Psoas muscle (tissue), 7 donors: ENCODE measurements at regions not wholly inside any gene's neighbourhood (a gene's known extent, or its start where the extent isn't known, plus 50 kb on each side); places are given as distances from the start of the nearest gene placed in this dataset.

Experiments
- ATAC-seq, 4 donors: fragments of 200-7000 bp; cut with Tn5 transposase; one replicate each; pipeline ENCODE4 v1.9.1; 2020; ENCODE audit warnings: moderate library complexity in 3 of 4, mild to moderate bottlenecking in 2 of 4
- DNase-seq, 2 donors: peaks; one replicate each; pipeline ENCODE4 v3.0.0-alpha.2; 2020
- H3K27ac ChIP-seq: fragments of 200-600 bp; one replicate; pipeline ENCODE4 v1.8.0; 2022
- H3K27me3 ChIP-seq, 3 donors: fragments of 200-600 bp in 1 of 3; one replicate each; pipeline versions ENCODE4 v1.6.1 to v1.8.0; 2013 to 2022; ENCODE audit warnings: low read length in 2 of 3, mild to moderate bottlenecking in 2 of 3, moderate library complexity in 1 of 3; ENCODE audit not compliant: insufficient read depth in 3 of 3
- H3K36me3 ChIP-seq, 2 donors: fragments of 200-600 bp in 1 of 2; one replicate each; pipeline versions ENCODE4 v1.6.1 to v1.8.0; 2013 to 2022; ENCODE audit warnings: low read depth in 1 of 2, mild to moderate bottlenecking in 1 of 2, moderate library complexity in 1 of 2; ENCODE audit not compliant: insufficient read depth in 1 of 2
- H3K4me1 ChIP-seq: fragments of 200-600 bp; one replicate; pipeline ENCODE4 v1.8.0; 2022
- H3K4me3 ChIP-seq: fragments of 200-600 bp; one replicate; pipeline ENCODE4 v1.8.0; 2022; ENCODE audit warnings: mild to moderate bottlenecking
- H3K9me3 ChIP-seq: fragments of 200-600 bp; one replicate; pipeline ENCODE4 v1.8.0; 2022
- CTCF ChIP-seq: fragments of 200-600 bp; IDR thresholded peaks from one replicate; pipeline ENCODE4 v1.8.0; 2022; ENCODE audit warnings: antibody characterized with exemption
- WGBS, 3 donors: extraction: QIAGEN DNeasy Blood & Tissue Kit; methylation state at CpG; one replicate each; pipeline versions ENCODE4 v1.1.6 to v1.1.7; 2013; 5-methylcytosine and 5-hydroxymethylcytosine counted together
- intact Hi-C, 2 donors: fragments of 100-400 bp; cut with DNase I; formaldehyde crosslinking; loops; one replicate each; pipeline versions ENCODE4 v1.11.0 to v1.14.2; 2022
- donor health status: healthy with polysubstance abuse.
- donor health status: DM: no; HTN: no; CAD: no; lungs with moderate emphysema.
- donor health status: Bipolar disorder and iron deficiency.
- donor health status: healthy.
- donor health status: DM: yes; HTN: yes; CAD: no.
- donor health status: DM: no; HTN: no; CAD: no.
- donor health status: DM: yes; HTN: yes; CAD: no.

- H3K36me3 ChIP-seq, result no peaks in the 10 kb centered on the region
- DNase-seq, result no peak
- H3K4me1 ChIP-seq, result no peaks in the 10 kb centered on the region
- H3K4me3 ChIP-seq, result no peak overlapping the region
- ATAC-seq, result no peak
- H3K27ac ChIP-seq, result no peak overlapping the region
- TF ChIP-seq CTCF, result no peak
- WGBS, 3 donors, result 76 to 79% (median 78%) methylated on average over 4 of the region's 4 CpGs
- intact Hi-C loops, result no loop called here
- H3K27me3 ChIP-seq, result no peaks in the 10 kb centered on the region
- no peaks in the 10 kb centered on the region for H3K9me3 ChIP-seq
These were observed 807.4 kb upstream of the ADGRL2 start for GRCh38 chr1:80993154-80993980.

GRCh38 chr1:80989455-80989854 lies 811.3 kb upstream of the ADGRL2 start:
- 80 to 84% (median 83%) methylated on average over 2 of the region's 2 CpGs for WGBS, 3 donors
- DNase-seq (no peak), ATAC-seq (no peak)
- intact Hi-C loops, result no loop called here
- Histone ChIP-seq H3K4me3 (no peak overlapping the region), H3K36me3 (no peaks in the 10 kb centered on the region), H3K4me1 (no peaks in the 10 kb centered on the region), H3K27me3 (no peaks in the 10 kb centered on the region), H3K27ac (no peak overlapping the region), H3K9me3 (no peaks in the 10 kb centered on the region)
- TF ChIP-seq CTCF, result no peak

- no peaks in the 10 kb centered on the region for H3K9me3 ChIP-seq
- H3K27ac ChIP-seq, result no peak overlapping the region
- H3K27me3 ChIP-seq, result no peaks in the 10 kb centered on the region
- H3K4me1 ChIP-seq, result no peaks in the 10 kb centered on the region
- H3K4me3 ChIP-seq, result no peak overlapping the region
- no peak for TF ChIP-seq CTCF
- ATAC-seq (no peak), DNase-seq (no peak)
- H3K36me3 ChIP-seq, result no peaks in the 10 kb centered on the region
- WGBS, 3 donors, result 43 to 51% (median 48%) methylated on average over 4 of the region's 4 CpGs
- intact Hi-C loops, result no loop called here
These were observed 811.8 kb upstream of the ADGRL2 start for GRCh38 chr1:80988926-80989325.

- TF ChIP-seq CTCF, result no peak
- Histone ChIP-seq H3K36me3 (no peaks in the 10 kb centered on the region), H3K27ac (no peak overlapping the region), H3K9me3 (no peaks in the 10 kb centered on the region), H3K27me3 (no peaks in the 10 kb centered on the region), H3K4me3 (no peak overlapping the region), H3K4me1 (no peaks in the 10 kb centered on the region)
- 64 to 74% (median 73%) methylated on average over 1 of the region's 1 CpG for WGBS, 3 donors
- intact Hi-C loops, result no loop called here
- DNase-seq (no peak), ATAC-seq (no peak)
These were observed 812.9 kb upstream of the ADGRL2 start for GRCh38 chr1:80987824-80988223.

GRCh38 chr1:80987106-80987505 lies 813.6 kb upstream of the ADGRL2 start:
- H3K9me3 ChIP-seq, result no peaks in the 10 kb centered on the region
- no peaks in the 10 kb centered on the region for H3K27me3 ChIP-seq
- WGBS, 3 donors, result 21 to 28% (median 24%) methylated on average over 2 of the region's 2 CpGs
- no peak for DNase-seq
- no peak overlapping the region for H3K27ac ChIP-seq
- H3K4me3 ChIP-seq, result no peak overlapping the region
- no peak for TF ChIP-seq CTCF
- no peaks in the 10 kb centered on the region for H3K36me3 ChIP-seq
- intact Hi-C loops, result no loop called here
- no peak for ATAC-seq
- no peaks in the 10 kb centered on the region for H3K4me1 ChIP-seq
